RPMI8226 (cell line): ENCODE measurements at regions not wholly inside any gene's neighbourhood (a gene's known extent, or its start where the extent isn't known, plus 50 kb on each side); places are given as distances from the start of the nearest gene placed in this dataset.
"Not testable (repeated sequence)": the region's sequence is repeated elsewhere in the genome, so short reads cannot be mapped to it uniquely, and the experiment has no call there.

Experiments
- DNase-seq: peaks from one replicate; pipeline ENCODE4 v3.0.0-alpha.2; 2015

GRCh38 chr4:177255359-177255758 lies 54.3 kb upstream of the NEIL3 start:
- no peak for DNase-seq

GRCh38 chr4:177256950-177257349 lies 52.7 kb upstream of the NEIL3 start:
- DNase-seq, result no peak

- DNase-seq, result not testable (repeated sequence)
These were observed 50.2 kb upstream of the NEIL3 start for GRCh38 chr4:177259466-177259865.
